Mucosa of rectum (tissue), 2 donors: ENCODE measurements at regions not wholly inside any gene's neighbourhood (a gene's known extent, or its start where the extent isn't known, plus 50 kb on each side); places are given as distances from the start of the nearest gene placed in this dataset.
A peak's percentile ranks its signal among the peaks of the same experiment; 100 is the strongest.
"Not testable (repeated sequence)": the region's sequence is repeated elsewhere in the genome, so short reads cannot be mapped to it uniquely, and the experiment has no call there.

Experiments used
- H3K27ac ChIP-seq, 2 donors: one replicate each; pipeline ENCODE4 v1.7.0; 2013; ENCODE audit warnings: inconsistent platforms in 2 of 2, low read depth in 2 of 2, low read length in 2 of 2
- H3K27me3 ChIP-seq, 2 donors: one replicate each; pipeline ENCODE4 v1.7.0; 2013; ENCODE audit warnings: low read length in 2 of 2; ENCODE audit not compliant: control insufficient read depth in 2 of 2, insufficient read depth in 2 of 2
- H3K36me3 ChIP-seq, 2 donors: one replicate each; pipeline ENCODE4 v1.7.0; 2013; ENCODE audit warnings: low read length in 2 of 2; ENCODE audit not compliant: control insufficient read depth in 2 of 2, insufficient read depth in 2 of 2
- H3K4me1 ChIP-seq, 2 donors: one replicate each; pipeline ENCODE4 v1.7.0; 2013; ENCODE audit warnings: low read length in 2 of 2, mild to moderate bottlenecking in 1 of 2; ENCODE audit not compliant: control insufficient read depth in 2 of 2, insufficient read depth in 2 of 2
- H3K4me3 ChIP-seq, 2 donors: one replicate each; pipeline ENCODE4 v1.7.0; 2013; ENCODE audit warnings: low read length in 2 of 2
- H3K9ac ChIP-seq, 2 donors: one replicate each; pipeline ENCODE4 v1.7.0; 2013; ENCODE audit warnings: low read length in 2 of 2, low read depth in 1 of 2, mild to moderate bottlenecking in 1 of 2
- H3K9me3 ChIP-seq, 2 donors: one replicate each; pipeline ENCODE4 v1.7.0; 2013; ENCODE audit warnings: low read length in 2 of 2; ENCODE audit not compliant: control insufficient read depth in 2 of 2
- donor health status: healthy.
- donor health status: Normal muscosa, but diverticular disease.

DNA sequence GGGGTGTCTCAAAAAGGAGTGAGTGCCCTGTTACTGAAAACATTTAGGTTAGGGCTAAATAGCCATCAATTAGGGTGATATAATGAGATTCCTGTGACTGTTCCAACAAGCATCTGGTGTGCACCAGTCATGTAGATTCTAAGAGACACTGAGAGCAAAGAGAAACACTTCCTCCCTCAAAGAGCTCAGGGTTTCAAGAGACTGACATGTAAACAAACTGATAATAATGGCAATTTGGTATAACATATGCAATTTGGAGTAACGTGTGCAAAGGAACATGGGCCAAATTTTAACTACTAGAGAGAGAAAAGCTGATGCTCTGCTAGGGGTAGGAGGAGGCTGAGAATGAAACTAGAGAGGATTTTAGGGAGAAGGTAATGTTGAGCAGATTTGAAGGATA is 237.1 kb downstream of the BMP4 start:
- Histone ChIP-seq H3K4me1 (peaks cover 0 to 2% of the 10 kb centered on the region in 2 donors), H3K36me3 (no peaks in the 10 kb centered on the region), H3K27me3 (no peaks in the 10 kb centered on the region), H3K27ac (no peak overlapping the region), H3K9ac (no peak overlapping the region), H3K4me3 (no peak overlapping the region), H3K9me3 (no peaks in the 10 kb centered on the region)

DNA sequence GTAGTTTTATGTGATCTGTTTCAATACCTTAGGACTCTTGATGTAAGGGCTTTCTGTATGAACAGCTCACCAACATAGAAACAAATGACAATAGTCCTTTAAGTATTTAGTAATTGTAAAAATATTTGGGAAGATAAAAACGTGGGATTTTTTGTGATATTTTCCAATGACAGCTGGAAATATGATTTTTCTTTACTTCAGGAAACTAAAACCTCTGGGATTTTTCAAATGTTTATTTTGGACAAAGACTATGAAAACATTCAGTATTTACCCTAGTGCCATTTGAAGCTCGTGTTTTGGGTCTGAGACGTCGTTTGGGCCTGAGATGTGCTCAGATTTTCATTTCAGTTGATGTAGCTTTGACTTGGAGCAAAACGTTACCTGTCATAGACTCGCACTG is 240.0 kb downstream of the BMP4 start:
- Histone ChIP-seq H3K9ac (no peak overlapping the region), H3K9me3 (no peaks in the 10 kb centered on the region), H3K27ac (no peak overlapping the region), H3K4me3 (no peak overlapping the region), H3K36me3 (no peaks in the 10 kb centered on the region), H3K27me3 (no peaks in the 10 kb centered on the region), H3K4me1 (peaks cover 0 to 2% of the 10 kb centered on the region in 2 donors)

- Histone ChIP-seq H3K4me3 (peak overlapping the region in 1 of 2 donors; percentile 24), H3K9me3 (no peaks in the 10 kb centered on the region), H3K27me3 (no peaks in the 10 kb centered on the region), H3K36me3 (no peaks in the 10 kb centered on the region), H3K27ac (peak overlapping the region in 1 of 2 donors; percentile 1), H3K4me1 (peaks cover 0 to 2% of the 10 kb centered on the region in 2 donors), H3K9ac (no peak overlapping the region)
Observed at GRCh38 chr14:53715193-53715721, 241.4 kb downstream of the BMP4 start.

GRCh38 chr14:53714495-53715192 is 242.0 kb downstream of the BMP4 start:
- no peaks in the 10 kb centered on the region for H3K27me3 ChIP-seq
- H3K36me3 ChIP-seq = no peaks in the 10 kb centered on the region
- peaks cover 0 to 2% of the 10 kb centered on the region in 2 donors for H3K4me1 ChIP-seq
- H3K4me3 ChIP-seq = peak overlapping the region in 1 of 2 donors; percentile 24
- H3K9ac ChIP-seq = no peak overlapping the region
- H3K9me3 ChIP-seq = no peaks in the 10 kb centered on the region
- peak overlapping the region in 1 of 2 donors; percentile 1 for H3K27ac ChIP-seq

- H3K36me3 ChIP-seq, H3K4me3 ChIP-seq, H3K27ac ChIP-seq, H3K27me3 ChIP-seq, H3K9ac ChIP-seq, H3K9me3 ChIP-seq, H3K4me1 ChIP-seq: not testable (repeated sequence)
Observed at GRCh38 chr14:53712901-53713300, 243.7 kb downstream of the BMP4 start.

DNA sequence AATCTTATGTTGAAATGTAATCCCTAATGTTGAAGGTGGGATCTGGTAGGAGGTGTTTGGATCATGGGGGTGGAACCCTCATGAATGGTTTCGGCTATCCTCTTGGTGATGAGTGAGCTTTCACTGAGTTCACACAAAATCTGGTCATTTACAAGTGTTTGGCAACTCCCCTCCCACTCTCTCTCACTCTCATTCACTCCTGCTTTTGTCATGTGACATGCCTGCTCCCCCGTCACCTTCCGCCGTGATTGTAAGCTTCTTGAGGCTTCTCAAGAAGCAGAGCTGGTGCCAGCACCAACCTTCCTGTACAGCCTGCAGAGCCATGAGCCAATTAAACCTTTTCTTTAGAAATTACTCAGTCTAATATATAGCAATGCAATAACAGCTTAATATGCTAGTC is 245.4 kb downstream of the BMP4 start:
- Histone ChIP-seq H3K9ac (no peak overlapping the region), H3K4me1 (peaks cover 0 to 2% of the 10 kb centered on the region in 2 donors), H3K27me3 (no peaks in the 10 kb centered on the region), H3K36me3 (no peaks in the 10 kb centered on the region), H3K27ac (no peak overlapping the region), H3K4me3 (no peak overlapping the region), H3K9me3 (no peaks in the 10 kb centered on the region)

DNA sequence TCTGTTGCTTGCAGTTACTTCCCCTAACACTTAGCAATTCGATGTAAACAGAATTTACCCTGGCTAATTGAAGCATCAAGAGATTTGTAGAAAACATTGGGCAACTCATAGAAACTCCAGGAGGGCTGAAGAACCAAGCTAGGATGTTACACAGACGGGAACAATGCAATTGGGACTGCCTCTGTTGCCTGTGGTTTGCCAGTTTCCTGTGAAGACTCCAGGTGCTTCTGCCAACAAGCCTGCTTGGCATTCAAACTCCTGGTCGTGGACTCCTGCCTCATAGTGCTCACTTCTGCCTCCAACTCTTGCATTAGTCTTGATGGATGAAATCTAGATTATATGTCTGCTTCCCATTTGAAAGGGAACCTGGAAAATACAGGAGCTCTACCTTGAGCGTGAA is 246.0 kb downstream of the BMP4 start:
- no peaks in the 10 kb centered on the region for H3K27me3 ChIP-seq
- H3K9ac ChIP-seq = no peak overlapping the region
- H3K4me3 ChIP-seq = no peak overlapping the region
- peaks cover 0 to 2% of the 10 kb centered on the region in 2 donors for H3K4me1 ChIP-seq
- no peaks in the 10 kb centered on the region for H3K9me3 ChIP-seq
- H3K36me3 ChIP-seq = no peaks in the 10 kb centered on the region
- H3K27ac ChIP-seq = no peak overlapping the region

DNA sequence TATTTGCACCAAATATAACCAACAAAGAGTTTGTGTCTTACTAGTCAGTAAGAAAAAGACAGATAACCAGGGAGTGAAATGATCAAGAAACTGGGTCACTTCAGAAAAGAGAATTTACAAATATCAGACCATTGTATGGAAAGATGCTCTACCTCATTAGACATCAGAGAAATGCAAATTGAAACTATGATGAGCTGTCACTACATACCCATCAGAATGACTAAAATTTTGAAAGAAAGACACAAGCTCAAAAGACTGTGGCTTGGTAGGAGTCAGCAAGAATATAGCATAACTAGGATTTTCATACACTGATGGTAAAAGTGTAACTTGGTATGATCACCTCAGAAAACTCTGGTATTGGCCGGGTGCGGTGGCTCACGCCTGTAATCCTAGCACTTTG is 247.2 kb downstream of the BMP4 start:
- H3K4me3 ChIP-seq = no peak overlapping the region
- H3K9ac ChIP-seq = no peak overlapping the region
- no peak overlapping the region for H3K27ac ChIP-seq
- H3K9me3 ChIP-seq = no peaks in the 10 kb centered on the region
- H3K36me3 ChIP-seq = no peaks in the 10 kb centered on the region
- H3K27me3 ChIP-seq = no peaks in the 10 kb centered on the region
- no peaks in the 10 kb centered on the region for H3K4me1 ChIP-seq

DNA sequence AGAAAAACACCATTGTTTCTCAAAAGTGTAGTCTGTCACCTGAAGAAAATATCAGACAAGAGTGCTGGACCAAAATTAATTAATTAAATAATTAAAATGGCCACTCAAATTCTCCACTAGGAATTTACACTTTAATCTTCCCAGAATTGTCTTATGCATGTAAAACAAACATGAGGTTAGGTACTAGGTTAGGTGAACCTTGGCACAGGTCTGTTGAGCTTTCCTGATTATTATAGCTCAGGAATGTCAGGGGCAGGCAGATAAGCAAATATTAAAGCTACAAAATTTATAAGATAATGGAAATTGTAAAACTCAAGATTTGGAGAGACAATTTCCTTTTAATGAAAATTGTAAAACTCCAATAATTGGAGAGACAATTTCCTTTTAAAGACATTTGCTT is 253.2 kb downstream of the BMP4 start:
- Histone ChIP-seq H3K4me3 (no peak overlapping the region), H3K36me3 (no peaks in the 10 kb centered on the region), H3K27ac (no peak overlapping the region), H3K4me1 (no peaks in the 10 kb centered on the region), H3K9ac (no peak overlapping the region), H3K9me3 (no peaks in the 10 kb centered on the region), H3K27me3 (no peaks in the 10 kb centered on the region)

GRCh38 chr14:53701108-53701875 is 255.3 kb downstream of the BMP4 start:
- Histone ChIP-seq H3K9ac (no peak overlapping the region), H3K9me3 (no peaks in the 10 kb centered on the region), H3K36me3 (no peaks in the 10 kb centered on the region), H3K27me3 (no peaks in the 10 kb centered on the region), H3K4me3 (no peak overlapping the region), H3K4me1 (no peaks in the 10 kb centered on the region), H3K27ac (no peak overlapping the region)
